ENCODE measurements at regions not wholly inside any gene's neighbourhood (a gene's known extent, or its start where the extent isn't known, plus 50 kb on each side); places are given as distances from the start of the nearest gene placed in this dataset.

DNA sequence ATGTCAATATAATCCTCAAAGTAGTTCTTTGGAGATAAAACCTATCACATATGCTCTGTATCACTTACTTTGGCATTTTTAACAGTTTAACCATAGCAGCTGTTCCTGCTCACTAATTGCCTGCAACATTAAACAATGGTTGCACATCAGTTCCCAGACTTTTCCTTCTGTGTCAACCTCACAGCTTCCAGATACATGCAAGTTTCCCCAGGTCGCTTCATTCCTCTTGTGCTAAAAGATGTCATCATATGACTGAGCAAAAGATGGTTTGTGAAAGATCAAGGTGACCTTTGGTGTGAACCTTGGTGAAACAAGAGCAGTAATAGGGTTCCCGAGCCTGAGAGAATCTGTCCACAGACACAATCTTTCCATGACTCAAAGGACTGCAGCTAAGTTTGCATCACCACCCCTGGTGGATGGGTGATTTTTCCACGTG is 500.4 kb upstream of the PAPPA start:
- TF ChIP-seq, protein P1, sequence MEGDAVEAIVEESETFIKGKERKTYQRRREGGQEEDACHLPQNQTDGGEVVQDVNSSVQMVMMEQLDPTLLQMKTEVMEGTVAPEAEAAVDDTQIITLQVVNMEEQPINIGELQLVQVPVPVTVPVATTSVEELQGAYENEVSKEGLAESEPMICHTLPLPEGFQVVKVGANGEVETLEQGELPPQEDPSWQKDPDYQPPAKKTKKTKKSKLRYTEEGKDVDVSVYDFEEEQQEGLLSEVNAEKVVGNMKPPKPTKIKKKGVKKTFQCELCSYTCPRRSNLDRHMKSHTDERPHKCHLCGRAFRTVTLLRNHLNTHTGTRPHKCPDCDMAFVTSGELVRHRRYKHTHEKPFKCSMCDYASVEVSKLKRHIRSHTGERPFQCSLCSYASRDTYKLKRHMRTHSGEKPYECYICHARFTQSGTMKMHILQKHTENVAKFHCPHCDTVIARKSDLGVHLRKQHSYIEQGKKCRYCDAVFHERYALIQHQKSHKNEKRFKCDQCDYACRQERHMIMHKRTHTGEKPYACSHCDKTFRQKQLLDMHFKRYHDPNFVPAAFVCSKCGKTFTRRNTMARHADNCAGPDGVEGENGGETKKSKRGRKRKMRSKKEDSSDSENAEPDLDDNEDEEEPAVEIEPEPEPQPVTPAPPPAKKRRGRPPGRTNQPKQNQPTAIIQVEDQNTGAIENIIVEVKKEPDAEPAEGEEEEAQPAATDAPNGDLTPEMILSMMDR (IDR thresholded peaks at IDR 0.05; ENCODE audit: unreplicated experiment) = no peak
- H3K9me3 Mint-ChIP-seq (ENCODE audit: low read depth, unreplicated experiment) = no peaks in the 10 kb centered on the region
- CTCF ChIA-PET = no interaction called here
- no peak for DNase-seq
- BruUV-seq (replicated peaks) = no TSS peak
- H3K4me3 Mint-ChIP-seq (ENCODE audit: low read depth, unreplicated experiment) = no peak overlapping the region
- H3K27me3 Mint-ChIP-seq (ENCODE audit: unreplicated experiment) = no peaks in the 10 kb centered on the region
- H3K36me3 Mint-ChIP-seq (ENCODE audit: insufficient read depth, unreplicated experiment) = no peaks in the 10 kb centered on the region
- intact Hi-C loops (cut with micrococcal nuclease; ENCODE audit: unreplicated experiment) = no loop called here
- H3K4me1 Mint-ChIP-seq (ENCODE audit: low read depth, unreplicated experiment) = peaks cover 7% of the 10 kb centered on the region
- H3K27ac Mint-ChIP-seq (ENCODE audit: unreplicated experiment) = no peak overlapping the region

DNA sequence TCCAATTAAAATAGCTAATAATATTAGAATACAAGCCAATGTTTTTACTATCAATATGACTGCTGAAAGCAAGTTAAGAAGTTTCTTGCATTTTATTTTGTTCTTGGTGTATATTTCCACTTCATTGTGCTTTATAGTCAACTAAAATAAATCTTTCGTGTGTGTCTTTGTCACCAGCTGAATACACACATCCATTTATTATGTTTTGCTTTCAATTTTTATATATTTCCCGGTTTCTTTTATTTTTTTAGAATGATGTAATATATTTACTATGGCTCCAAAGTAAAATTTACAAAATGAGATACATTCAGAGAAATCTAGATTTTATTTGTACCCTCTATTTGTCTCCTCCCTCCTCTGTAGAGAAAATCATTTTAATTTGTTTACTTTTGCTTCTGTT is 495.9 kb upstream of the PAPPA start:
- intact Hi-C loops (cut with micrococcal nuclease; ENCODE audit: unreplicated experiment) = no loop called here
- Mint-ChIP-seq H3K9me3 (ENCODE audit: low read depth, unreplicated experiment) (peaks cover 3% of the 10 kb centered on the region), H3K27me3 (ENCODE audit: unreplicated experiment) (no peaks in the 10 kb centered on the region), H3K27ac (ENCODE audit: unreplicated experiment) (no peak overlapping the region), H3K4me1 (ENCODE audit: low read depth, unreplicated experiment) (peaks cover 7% of the 10 kb centered on the region), H3K4me3 (ENCODE audit: low read depth, unreplicated experiment) (no peak overlapping the region), H3K36me3 (ENCODE audit: insufficient read depth, unreplicated experiment) (no peaks in the 10 kb centered on the region)
- no TSS peak for BruUV-seq (replicated peaks)
- TF ChIP-seq, protein P1 (IDR thresholded peaks at IDR 0.05; ENCODE audit: unreplicated experiment) = no peak
- CTCF ChIA-PET = no interaction called here
- DNase-seq = no peak

DNA sequence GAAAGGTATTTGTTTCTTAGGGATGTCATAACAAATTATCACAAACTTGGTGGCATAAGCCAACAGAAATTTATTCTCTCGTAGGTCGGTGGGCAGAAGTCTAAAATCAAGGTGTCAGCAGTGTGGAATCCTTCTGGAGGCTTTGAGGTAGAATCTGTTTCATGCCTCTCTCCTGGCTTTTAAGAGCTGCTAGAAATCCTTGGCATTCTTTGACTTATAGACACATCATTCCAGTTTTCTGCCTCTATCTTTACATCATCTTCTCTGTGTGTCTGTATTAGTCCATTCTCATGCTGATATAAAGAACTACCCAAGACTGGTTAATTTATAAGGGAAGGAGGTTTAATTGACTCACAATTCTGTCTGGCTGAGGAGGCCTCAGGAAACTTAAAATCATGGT is 488.1 kb upstream of the PAPPA start:
- intact Hi-C loops (cut with micrococcal nuclease; ENCODE audit: unreplicated experiment) = no loop called here
- no peak overlapping the region for H3K4me3 Mint-ChIP-seq (ENCODE audit: low read depth, unreplicated experiment)
- H3K4me1 Mint-ChIP-seq (ENCODE audit: low read depth, unreplicated experiment) = peaks cover 8% of the 10 kb centered on the region
- DNase-seq = no peak
- H3K36me3 Mint-ChIP-seq (ENCODE audit: insufficient read depth, unreplicated experiment) = no peaks in the 10 kb centered on the region
- peaks cover 3% of the 10 kb centered on the region for H3K9me3 Mint-ChIP-seq (ENCODE audit: low read depth, unreplicated experiment)
- CTCF ChIA-PET = no interaction called here
- H3K27ac Mint-ChIP-seq (ENCODE audit: unreplicated experiment) = no peak overlapping the region
- TF ChIP-seq, protein P1 (IDR thresholded peaks at IDR 0.05; ENCODE audit: unreplicated experiment) = no peak
- H3K27me3 Mint-ChIP-seq (ENCODE audit: unreplicated experiment) = no peaks in the 10 kb centered on the region
- no TSS peak for BruUV-seq (replicated peaks)

DNA sequence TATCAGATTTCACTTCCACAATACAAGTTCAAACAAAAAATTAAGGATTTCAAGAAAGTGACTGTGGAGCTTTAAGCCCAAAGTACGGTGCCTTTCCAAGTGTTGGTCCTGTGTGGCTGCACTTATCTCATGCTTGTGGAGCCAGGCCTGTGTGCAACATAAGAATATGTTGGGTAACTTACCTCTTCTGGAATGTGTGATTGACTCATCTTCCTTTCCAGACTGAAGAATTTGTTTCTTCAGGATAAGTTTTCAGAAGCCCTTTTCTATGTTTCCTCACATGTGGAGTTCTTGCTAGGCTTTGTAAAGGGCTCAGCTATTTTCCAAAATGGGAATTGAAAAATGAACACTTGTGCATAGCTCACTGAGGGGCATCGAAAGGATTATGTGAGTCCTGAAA is 485.1 kb upstream of the PAPPA start:
- Mint-ChIP-seq H3K36me3 (ENCODE audit: insufficient read depth, unreplicated experiment) (peaks cover 8% of the 10 kb centered on the region), H3K9me3 (ENCODE audit: low read depth, unreplicated experiment) (peaks cover 8% of the 10 kb centered on the region), H3K4me3 (ENCODE audit: low read depth, unreplicated experiment) (no peak overlapping the region), H3K27me3 (ENCODE audit: unreplicated experiment) (no peaks in the 10 kb centered on the region), H3K4me1 (ENCODE audit: low read depth, unreplicated experiment) (peaks cover 25% of the 10 kb centered on the region), H3K27ac (ENCODE audit: unreplicated experiment) (no peak overlapping the region)
- no TSS peak for BruUV-seq (replicated peaks)
- DNase-seq = no peak
- CTCF ChIA-PET = no interaction called here
- intact Hi-C loops (cut with micrococcal nuclease; ENCODE audit: unreplicated experiment) = no loop called here
- TF ChIP-seq, protein P1 (IDR thresholded peaks at IDR 0.05; ENCODE audit: unreplicated experiment) = no peak

Data from Calu3 (cell line).